Esophagus squamous epithelium (tissue), 4 donors: ENCODE measurements at regions not wholly inside any gene's neighbourhood (a gene's known extent, or its start where the extent isn't known, plus 50 kb on each side); places are given as distances from the start of the nearest gene placed in this dataset.

ENCODE experiments used
- CTCF ChIP-seq, 6 experiments: fragments of 450-650 bp in 4 of 6; fragments of 200-600 bp in 2 of 6; sonication (generic) in 2 of 6; IDR thresholded peaks; one replicate each; pipeline ENCODE4 v1.5.1; 2016 to 2019; ENCODE audit warnings: antibody characterized with exemption in 6 of 6, mild to moderate bottlenecking in 4 of 6, moderate library complexity in 4 of 6
- POLR2A ChIP-seq, 4 donors: fragments of 450-650 bp; IDR thresholded peaks; one replicate each; pipeline ENCODE4 v1.6.1; 2017; ENCODE audit warnings: antibody characterized with exemption in 4 of 4, mild to moderate bottlenecking in 4 of 4, moderate library complexity in 3 of 4

GRCh38 chr3:23002836-23003732 lies 200.0 kb upstream of the UBE2E2 start:
- TF ChIP-seq POLR2A (IDR thresholded peaks at IDR 0.05) (no peak), CTCF (IDR thresholded peaks at IDR 0.05) (no peak)
